Endometrial microvascular endothelial cells (primary cell): ENCODE measurements at regions not wholly inside any gene's neighbourhood (a gene's known extent, or its start where the extent isn't known, plus 50 kb on each side); places are given as distances from the start of the nearest gene placed in this dataset.
"Not testable (repeated sequence)": the region's sequence is repeated elsewhere in the genome, so short reads cannot be mapped to it uniquely, and the experiment has no call there.

Source experiments
- in situ Hi-C: cut with HindIII; loops from 2 replicates; pipeline ENCODE4 v1.10.0; 2017; ENCODE audit warnings: low sequenced_read_pairs, low pct_unique_long_range_greater_than_20kb; ENCODE audit errors: inconsistent ontology term

GRCh38 chrX:74107666-74108065 is 196.3 kb upstream of the ZCCHC13 start:
- in situ Hi-C loops = no loop called here

GRCh38 chrX:74104356-74105015 is 199.5 kb upstream of the ZCCHC13 start:
- in situ Hi-C loops = no loop called here

DNA sequence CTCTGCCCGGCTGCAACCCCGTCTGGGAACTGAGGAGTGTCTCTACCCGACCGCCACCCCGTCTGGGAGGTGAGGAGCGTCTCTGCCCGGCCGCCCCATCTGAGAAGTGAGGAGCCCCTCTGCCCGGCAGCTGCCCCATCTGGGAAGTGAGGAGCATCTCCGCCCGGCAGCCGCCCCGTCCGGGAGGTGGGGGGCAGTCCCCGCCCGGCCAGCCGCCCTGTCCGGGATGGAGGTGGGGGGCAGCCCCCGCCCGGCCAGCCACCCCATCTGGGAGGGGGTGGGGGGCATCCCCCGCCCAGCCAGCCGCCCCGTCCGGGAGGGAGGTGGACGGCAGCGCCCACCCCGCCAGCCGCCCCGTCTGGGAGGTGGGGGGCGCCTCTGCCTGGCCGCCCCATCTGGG is 205.6 kb upstream of the ZCCHC13 start:
- in situ Hi-C loops = not testable (repeated sequence)

DNA sequence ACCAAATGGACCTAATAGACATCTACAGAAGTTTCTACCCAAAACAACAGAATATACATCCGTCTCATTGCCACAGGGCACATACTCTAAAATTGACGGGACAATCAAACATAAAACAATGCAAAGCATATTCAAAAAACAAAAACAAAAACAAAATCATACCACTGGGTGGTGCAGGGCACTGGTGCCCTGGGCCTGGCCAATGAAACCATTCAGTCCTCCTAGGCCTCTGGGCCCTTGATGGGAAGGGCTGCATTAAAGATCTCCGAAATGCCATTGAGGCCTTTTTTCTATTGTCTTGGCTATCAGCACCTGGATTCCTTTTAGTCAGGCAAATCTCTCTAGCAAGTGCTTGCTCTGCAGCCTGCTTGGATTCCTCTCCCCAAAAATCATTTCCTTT is 213.9 kb upstream of the ZCCHC13 start:
- in situ Hi-C loops = no loop called here

DNA sequence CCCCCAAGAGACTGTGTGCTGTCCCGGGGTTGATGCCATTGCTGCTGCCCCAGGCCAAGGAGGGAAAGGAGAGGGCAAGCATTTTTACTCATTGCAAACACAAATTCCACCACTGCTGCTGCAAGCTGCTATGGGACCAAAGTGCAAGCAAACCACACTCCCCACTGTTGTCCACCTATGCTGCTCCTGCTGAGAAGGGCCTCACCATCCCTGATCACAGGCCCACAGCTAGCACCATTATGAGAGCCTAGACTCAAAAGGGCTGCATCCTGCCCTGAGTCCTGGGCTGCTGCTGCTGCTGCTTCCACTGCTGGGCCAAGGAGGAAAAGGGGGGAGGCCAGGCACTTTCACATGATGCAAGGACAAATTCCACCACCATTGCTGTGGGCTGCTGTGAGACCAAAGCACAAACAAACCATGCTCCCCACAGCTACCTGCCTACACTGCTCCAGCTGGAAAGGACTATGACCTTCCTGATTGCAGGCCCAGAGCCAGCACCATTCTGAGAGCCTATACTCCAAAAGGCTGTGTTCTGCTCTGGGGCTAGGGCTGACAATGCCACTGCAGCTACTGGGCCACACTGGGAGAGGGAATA is 218.2 kb upstream of the ZCCHC13 start:
- in situ Hi-C loops = no loop called here

- in situ Hi-C loops = no loop called here
Observed at GRCh38 chrX:74080165-74080564, 223.8 kb upstream of the ZCCHC13 start.

DNA sequence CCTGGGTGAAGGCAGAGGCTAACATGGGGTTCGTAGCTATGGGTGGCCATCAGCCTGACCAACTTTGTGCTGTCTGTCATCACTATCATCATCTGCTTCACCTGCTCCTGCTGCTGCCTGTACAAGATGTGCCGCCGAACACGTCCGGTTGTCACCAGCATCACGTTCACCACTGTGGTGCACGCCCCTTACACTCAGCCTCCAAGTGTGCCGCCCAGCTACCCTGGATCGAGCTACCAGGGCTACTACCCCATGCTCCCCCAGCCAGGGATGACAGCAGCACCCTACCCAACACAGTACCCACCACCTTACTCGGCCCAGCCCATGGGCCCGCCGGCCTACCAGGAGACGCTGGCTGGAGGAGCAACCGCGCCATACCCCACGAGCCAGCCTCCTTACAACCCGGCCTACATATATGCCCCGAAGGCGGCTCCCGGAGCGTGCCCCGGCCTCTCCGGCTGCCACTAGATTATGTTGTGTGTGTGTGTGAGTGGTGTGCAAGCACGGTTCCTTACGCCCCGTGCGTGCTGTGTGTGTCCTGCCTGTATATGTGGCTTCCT is 213.4 kb upstream of the XIST start:
- in situ Hi-C loops = no loop called here

- in situ Hi-C loops = no loop called here
Observed at GRCh38 chrX:74063426-74064155, 211.1 kb upstream of the XIST start.

- in situ Hi-C loops = no loop called here
Observed at GRCh38 chrX:74061879-74062278, 209.4 kb upstream of the XIST start.

- in situ Hi-C loops = no loop called here
Observed at GRCh38 chrX:74049126-74049525, 196.6 kb upstream of the XIST start.

- in situ Hi-C loops = not testable (repeated sequence)
Observed at GRCh38 chrX:74034066-74034465, 181.6 kb upstream of the XIST start.

DNA sequence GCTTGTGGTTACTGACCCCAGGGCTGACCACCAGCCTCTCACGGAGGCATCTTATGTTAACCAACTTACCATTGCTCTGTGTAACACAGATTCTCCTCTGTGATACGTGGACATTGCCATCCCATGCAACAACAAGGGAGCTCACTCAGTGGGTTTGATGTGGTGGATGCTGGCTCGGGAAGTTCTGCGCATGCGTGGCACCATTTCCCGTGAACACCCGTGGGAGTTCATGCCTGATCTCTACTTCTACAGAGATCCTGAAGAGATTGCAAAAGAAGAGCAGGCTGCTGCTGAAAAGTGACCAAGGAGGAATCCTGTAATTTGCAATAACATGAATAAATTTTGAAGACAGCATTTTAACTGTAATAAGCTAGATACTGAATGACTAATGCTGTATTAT is 179.0 kb upstream of the XIST start:
- in situ Hi-C loops = not testable (repeated sequence)

DNA sequence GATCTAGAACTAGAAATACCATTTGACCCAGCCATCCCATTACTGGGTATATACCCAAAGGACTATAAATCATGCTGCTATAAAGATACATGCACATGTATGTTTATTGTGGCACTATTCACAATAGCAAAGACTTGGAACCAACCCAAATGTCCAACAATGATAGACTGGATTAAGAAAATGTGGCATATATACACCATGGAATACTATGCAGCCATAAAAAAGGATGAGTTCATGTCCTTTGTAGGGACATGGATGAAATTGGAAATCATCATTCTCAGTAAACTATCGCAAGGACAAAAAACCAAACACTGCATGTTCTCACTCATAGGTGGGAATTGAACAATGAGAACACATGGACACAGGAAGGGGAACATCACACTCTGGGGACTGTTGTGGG is 178.3 kb upstream of the XIST start:
- in situ Hi-C loops = not testable (repeated sequence)

- in situ Hi-C loops = not testable (repeated sequence)
Observed at GRCh38 chrX:74025145-74025544, 172.6 kb upstream of the XIST start.

GRCh38 chrX:74023203-74023602 is 170.7 kb upstream of the XIST start:
- in situ Hi-C loops = loop anchor here (25.0 kb wide), 1 partner anchor 161 kb away; the partner anchor contains the start of gene XIST

GRCh38 chrX:74018253-74018652 is 165.7 kb upstream of the XIST start:
- in situ Hi-C loops = loop anchor here (25.0 kb wide), 1 partner anchor 156 kb away; the partner anchor contains the start of gene XIST

DNA sequence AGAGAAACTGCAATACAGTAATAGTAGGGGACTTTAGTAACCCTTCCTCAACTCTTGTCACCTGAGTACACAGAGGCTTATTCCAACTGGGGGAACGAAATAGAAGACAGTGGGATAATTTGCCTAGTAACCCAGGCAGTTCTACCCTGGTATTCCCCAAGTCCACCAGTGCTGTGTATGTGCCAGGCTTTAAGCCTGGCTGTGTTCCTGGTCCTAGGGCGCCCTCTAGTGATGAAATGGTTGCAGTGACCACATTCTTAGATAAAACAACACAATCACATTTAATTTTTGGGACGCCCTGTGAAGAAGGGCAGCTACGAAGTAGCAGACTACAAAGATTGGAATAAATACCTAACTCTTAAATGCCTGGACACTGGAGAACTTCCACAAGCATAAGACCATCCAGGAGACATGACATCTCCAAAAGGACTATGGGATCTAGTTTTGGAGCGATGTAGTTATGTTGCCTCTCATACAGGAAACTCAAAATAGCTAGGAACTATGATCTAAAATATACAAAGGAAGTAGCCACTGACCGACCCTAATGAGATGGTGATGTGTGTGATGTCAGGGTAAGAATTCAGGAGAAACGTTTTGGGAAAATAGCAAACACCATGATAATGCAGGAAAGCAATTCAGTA is 163.0 kb upstream of the XIST start:
- in situ Hi-C loops = loop anchor here (25.0 kb wide), 1 partner anchor 153 kb away; the partner anchor contains the start of gene XIST

DNA sequence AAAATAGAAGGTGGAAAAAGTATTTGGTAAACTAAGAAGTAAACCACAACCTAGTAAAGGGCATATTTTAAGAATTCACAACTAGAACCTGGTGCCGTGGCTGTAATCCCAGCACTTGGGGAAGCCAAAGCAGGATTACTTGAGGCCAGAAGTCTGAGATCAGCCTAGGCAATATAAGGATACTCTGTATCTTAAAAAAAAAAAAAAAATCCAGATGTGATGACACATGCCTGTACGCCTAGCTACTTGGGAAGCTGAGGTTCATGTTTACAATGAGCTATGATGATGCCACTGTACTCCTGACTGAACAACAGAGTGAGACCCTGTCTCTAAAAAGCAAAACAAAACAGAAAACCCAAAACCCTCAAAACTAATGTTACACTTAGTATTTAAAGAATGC is 156.5 kb upstream of the XIST start:
- in situ Hi-C loops = loop anchor here (25.0 kb wide), 1 partner anchor 147 kb away; the partner anchor contains the start of gene XIST

DNA sequence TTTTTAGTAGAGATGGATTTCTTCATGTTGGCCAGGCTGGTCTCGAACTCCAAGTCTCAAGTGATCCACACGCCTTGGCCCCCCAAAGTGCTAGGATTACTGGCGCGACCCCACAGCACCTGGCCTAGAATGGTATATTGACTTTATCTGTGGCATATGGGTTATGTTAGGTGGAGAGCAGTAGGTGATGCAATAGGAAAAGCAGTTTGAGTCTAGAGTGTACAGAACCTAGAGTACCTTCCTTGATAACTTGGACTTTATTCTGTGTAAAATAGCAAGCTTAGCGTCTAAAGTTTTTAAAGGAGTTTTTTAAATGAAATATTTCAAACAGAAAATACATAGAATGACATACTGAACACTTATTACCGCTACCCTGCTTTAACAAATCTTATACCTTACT is 139.5 kb upstream of the XIST start:
- in situ Hi-C loops = no loop called here
